NB4 (cell line): ENCODE measurements at regions not wholly inside any gene's neighbourhood (a gene's known extent, or its start where the extent isn't known, plus 50 kb on each side); places are given as distances from the start of the nearest gene placed in this dataset.

Experiments used
- MAX ChIP-seq: IDR thresholded peaks from 2 replicates; pipeline ENCODE4 v1.6.1; 2011; ENCODE audit warnings: low read depth, low read length
- POLR2A ChIP-seq: IDR thresholded peaks from 2 replicates; pipeline ENCODE4 v1.6.1; 2011; ENCODE audit warnings: mild to moderate bottlenecking; ENCODE audit not compliant: insufficient read length; ENCODE audit errors: extremely low read depth

DNA sequence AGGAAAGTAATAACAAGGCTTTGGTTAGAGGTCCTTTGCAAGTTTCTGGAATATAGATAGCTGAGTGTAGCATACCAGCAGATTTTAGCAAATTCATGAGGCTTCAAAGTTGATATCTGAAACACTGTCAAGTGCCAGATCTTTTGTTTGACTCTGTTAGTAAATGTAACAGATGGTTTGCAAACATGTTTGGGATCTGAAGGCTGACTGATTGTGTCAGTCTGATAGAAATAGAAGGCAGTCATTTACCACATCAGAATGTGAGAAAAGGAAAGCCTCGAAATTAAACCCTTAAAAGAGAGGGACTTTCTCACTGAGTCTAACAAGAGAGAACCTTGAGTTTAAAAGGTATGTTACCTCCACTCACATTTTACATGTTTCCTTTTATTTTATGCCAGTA, 371.5 kb downstream of the KIF2B start:
- TF ChIP-seq POLR2A (no peak), MAX (no peak)
